ENCODE measurements at regions not wholly inside any gene's neighbourhood (a gene's known extent, or its start where the extent isn't known, plus 50 kb on each side); places are given as distances from the start of the nearest gene placed in this dataset.
A peak's percentile ranks its signal among the peaks of the same experiment; 100 is the strongest.

DNA sequence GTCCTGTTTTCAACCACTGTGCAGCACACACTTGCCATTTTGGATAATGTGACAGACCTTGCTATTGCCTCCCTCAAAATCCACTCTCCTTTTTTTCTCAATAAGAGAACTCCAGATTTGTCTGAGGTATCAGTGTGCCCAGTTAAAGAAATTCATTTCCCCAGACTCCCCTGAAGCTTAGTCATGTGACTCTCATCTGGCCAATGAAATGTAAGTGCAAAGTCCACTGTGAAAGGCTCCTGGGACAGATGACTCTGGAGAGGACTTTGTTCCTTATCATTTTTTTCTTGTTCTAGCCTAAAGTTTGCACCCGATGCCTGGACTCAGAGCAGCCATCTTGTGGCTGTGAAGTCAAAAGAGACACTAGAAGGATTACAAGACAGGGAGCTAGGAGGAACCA, 268.6 kb upstream of the LRTM1 start:
- DNase-seq (ENCODE audit: low spot score in 2 of 2, unreplicated experiment in 2 of 2), result no peak
- Mint-ChIP-seq H3K27me3 (ENCODE audit: low read depth) (no peaks in the 10 kb centered on the region), H3K36me3 (no peaks in the 10 kb centered on the region), H3K9me3 (peaks cover 5% of the 10 kb centered on the region), H3K4me3 (no peak overlapping the region), H3K4me1 (peaks cover 4% of the 10 kb centered on the region), H3K27ac (no peak overlapping the region)
- TF ChIP-seq, protein P1, sequence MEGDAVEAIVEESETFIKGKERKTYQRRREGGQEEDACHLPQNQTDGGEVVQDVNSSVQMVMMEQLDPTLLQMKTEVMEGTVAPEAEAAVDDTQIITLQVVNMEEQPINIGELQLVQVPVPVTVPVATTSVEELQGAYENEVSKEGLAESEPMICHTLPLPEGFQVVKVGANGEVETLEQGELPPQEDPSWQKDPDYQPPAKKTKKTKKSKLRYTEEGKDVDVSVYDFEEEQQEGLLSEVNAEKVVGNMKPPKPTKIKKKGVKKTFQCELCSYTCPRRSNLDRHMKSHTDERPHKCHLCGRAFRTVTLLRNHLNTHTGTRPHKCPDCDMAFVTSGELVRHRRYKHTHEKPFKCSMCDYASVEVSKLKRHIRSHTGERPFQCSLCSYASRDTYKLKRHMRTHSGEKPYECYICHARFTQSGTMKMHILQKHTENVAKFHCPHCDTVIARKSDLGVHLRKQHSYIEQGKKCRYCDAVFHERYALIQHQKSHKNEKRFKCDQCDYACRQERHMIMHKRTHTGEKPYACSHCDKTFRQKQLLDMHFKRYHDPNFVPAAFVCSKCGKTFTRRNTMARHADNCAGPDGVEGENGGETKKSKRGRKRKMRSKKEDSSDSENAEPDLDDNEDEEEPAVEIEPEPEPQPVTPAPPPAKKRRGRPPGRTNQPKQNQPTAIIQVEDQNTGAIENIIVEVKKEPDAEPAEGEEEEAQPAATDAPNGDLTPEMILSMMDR (IDR thresholded peaks at IDR 0.05; ENCODE audit: unreplicated experiment), result no peak

GRCh38 chr3:55194376-55194775, 266.5 kb upstream of the LRTM1 start:
- peaks cover 5% of the 10 kb centered on the region for H3K9me3 Mint-ChIP-seq
- no peak for DNase-seq (ENCODE audit: low spot score in 2 of 2, unreplicated experiment in 2 of 2)
- H3K4me3 Mint-ChIP-seq, result no peak overlapping the region
- H3K27ac Mint-ChIP-seq, result no peak overlapping the region
- TF ChIP-seq, protein P1 (IDR thresholded peaks at IDR 0.05; ENCODE audit: unreplicated experiment), result no peak
- no peaks in the 10 kb centered on the region for H3K36me3 Mint-ChIP-seq
- peaks cover 18% of the 10 kb centered on the region for H3K4me1 Mint-ChIP-seq
- no peaks in the 10 kb centered on the region for H3K27me3 Mint-ChIP-seq (ENCODE audit: low read depth)

- peaks cover 14% of the 10 kb centered on the region for H3K4me1 Mint-ChIP-seq
- peaks cover 5% of the 10 kb centered on the region for H3K9me3 Mint-ChIP-seq
- no peaks in the 10 kb centered on the region for H3K27me3 Mint-ChIP-seq (ENCODE audit: low read depth)
- H3K27ac Mint-ChIP-seq, result no peak overlapping the region
- H3K36me3 Mint-ChIP-seq, result no peaks in the 10 kb centered on the region
- DNase-seq (ENCODE audit: low spot score in 2 of 2, unreplicated experiment in 2 of 2), result no peak
- TF ChIP-seq, protein P1 (IDR thresholded peaks at IDR 0.05; ENCODE audit: unreplicated experiment), result no peak
- no peak overlapping the region for H3K4me3 Mint-ChIP-seq
These were observed 264.3 kb upstream of the LRTM1 start for GRCh38 chr3:55191911-55192775.

DNA sequence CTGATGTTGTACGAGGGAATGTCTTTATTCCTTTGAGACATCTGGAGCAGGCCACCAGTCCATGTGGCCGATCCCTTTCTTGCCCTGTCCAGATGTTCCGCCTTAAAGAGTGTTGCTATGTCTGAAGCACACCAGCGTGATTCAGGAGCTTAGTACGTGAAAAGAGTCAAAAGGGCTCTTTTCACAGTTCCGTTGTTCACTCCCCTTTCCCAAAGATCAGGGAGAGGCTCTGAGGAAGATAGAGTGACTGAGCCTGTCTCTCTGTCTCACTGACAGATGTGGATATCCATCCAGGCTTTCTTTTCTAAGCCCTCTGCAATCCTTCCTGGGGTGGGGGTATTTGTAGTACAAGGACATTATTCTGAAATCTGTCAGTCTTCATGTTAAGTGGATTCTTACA, 262.5 kb upstream of the LRTM1 start:
- Mint-ChIP-seq H3K27me3 (ENCODE audit: low read depth) (no peaks in the 10 kb centered on the region), H3K4me1 (peaks cover 22% of the 10 kb centered on the region), H3K4me3 (no peak overlapping the region), H3K27ac (peak overlapping the region; percentile 26), H3K36me3 (no peaks in the 10 kb centered on the region), H3K9me3 (peaks cover 5% of the 10 kb centered on the region)
- DNase-seq (ENCODE audit: low spot score in 2 of 2, unreplicated experiment in 2 of 2), result no peak
- TF ChIP-seq, protein P1 (IDR thresholded peaks at IDR 0.05; ENCODE audit: unreplicated experiment), result no peak

DNA sequence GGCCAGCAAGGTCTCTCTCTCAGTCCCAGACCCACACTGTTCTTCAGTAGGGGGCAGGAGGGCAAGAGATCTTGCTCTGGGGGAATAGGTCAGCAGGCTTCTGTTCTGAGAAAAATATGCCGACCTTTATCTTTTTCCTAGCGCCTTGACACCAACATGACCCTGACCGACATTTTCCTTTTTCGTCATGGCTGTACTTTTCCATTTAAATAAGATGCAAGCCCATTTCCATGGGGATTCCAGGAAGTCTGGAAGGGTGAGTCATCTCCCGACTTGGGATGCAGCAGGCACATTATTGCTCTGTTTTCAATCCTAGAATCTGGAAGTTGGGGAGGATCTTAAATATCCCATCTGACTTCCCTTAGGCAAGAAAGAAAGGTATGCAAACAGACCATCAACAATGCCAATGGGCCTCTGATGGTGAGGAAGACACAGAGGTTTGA, 261.5 kb upstream of the LRTM1 start:
- TF ChIP-seq, protein P1 (IDR thresholded peaks at IDR 0.05; ENCODE audit: unreplicated experiment), result no peak
- H3K4me1 Mint-ChIP-seq, result peaks cover 27% of the 10 kb centered on the region
- no peaks in the 10 kb centered on the region for H3K27me3 Mint-ChIP-seq (ENCODE audit: low read depth)
- H3K4me3 Mint-ChIP-seq, result no peak overlapping the region
- no peak overlapping the region for H3K27ac Mint-ChIP-seq
- H3K36me3 Mint-ChIP-seq, result no peaks in the 10 kb centered on the region
- peaks cover 5% of the 10 kb centered on the region for H3K9me3 Mint-ChIP-seq
- DNase-seq (ENCODE audit: low spot score in 2 of 2, unreplicated experiment in 2 of 2), result no peak

Measured in mesothelial cell of epicardium (in vitro differentiated cells).